WTC11 (cell line): ENCODE measurements at regions not wholly inside any gene's neighbourhood (a gene's known extent, or its start where the extent isn't known, plus 50 kb on each side); places are given as distances from the start of the nearest gene placed in this dataset.

Experiments used
- ATAC-seq: fragments of 200-7000 bp; cut with Tn5 transposase; 2 replicates; pipeline ENCODE4 v1.10.0; 2021; ENCODE audit warnings: mild to moderate bottlenecking, moderate library complexity
- CTCF ChIA-PET: fragments of 300-600 bp; sonication (Branson Sonifier 250); formaldehyde crosslinking; loops from one replicate; lab custom pipeline; 2021; ENCODE audit warnings: antibody characterized with exemption; lab: Charles Lee
- POLR2A ChIA-PET: fragments of 350-600 bp; sonication (Branson Sonifier 250); formaldehyde crosslinking; loops from one replicate; lab custom pipeline; 2021; ENCODE audit warnings: antibody characterized with exemption; lab: Charles Lee
- DNase-seq: peaks from one replicate; pipeline ENCODE4 v3.0.0; 2021; ENCODE audit warnings: low spot score
- H3K27ac Mint-ChIP-seq: 2 replicates; pipeline ENCODE4 v1.8.0; 2021; ENCODE audit warnings: mixed read lengths
- H3K27me3 Mint-ChIP-seq: 2 replicates; pipeline ENCODE4 v1.8.0; 2021; ENCODE audit warnings: low read depth, mild to moderate bottlenecking, moderate library complexity, mixed read lengths
- H3K36me3 Mint-ChIP-seq: 2 replicates; pipeline ENCODE4 v1.8.0; 2021; ENCODE audit warnings: mixed read lengths
- H3K4me1 Mint-ChIP-seq: 2 replicates; pipeline ENCODE4 v1.8.0; 2022; ENCODE audit warnings: mixed read lengths
- H3K4me3 Mint-ChIP-seq: 2 replicates; pipeline ENCODE4 v1.8.0; 2021; ENCODE audit warnings: mild to moderate bottlenecking, moderate library complexity, mixed read lengths
- H3K9me3 Mint-ChIP-seq: 2 replicates; pipeline ENCODE4 v1.8.0; 2021; ENCODE audit warnings: mixed read lengths
- E2F4 ChIP-seq: sonication (generic); formaldehyde crosslinking; IDR thresholded peaks from 2 replicates; pipeline ENCODE4 v1.8.1; 2022; ENCODE audit warnings: low read depth, mild to moderate bottlenecking, moderate library complexity, missing genetic modification reagents, borderline replicate concordance
- HMGXB4 ChIP-seq: sonication (generic); formaldehyde crosslinking; IDR thresholded peaks from 2 replicates; pipeline ENCODE4 v1.8.1; 2023; ENCODE audit warnings: mild to moderate bottlenecking, moderate library complexity, missing genetic modification reagents
- IRF2 ChIP-seq: sonication (generic); formaldehyde crosslinking; IDR thresholded peaks from 2 replicates; pipeline ENCODE4 v1.8.0; 2022; ENCODE audit warnings: low read depth, missing genetic modification reagents, borderline replicate concordance
- KAT7 ChIP-seq: sonication (generic); formaldehyde crosslinking; IDR thresholded peaks from 2 replicates; pipeline ENCODE4 v1.8.1; 2023; ENCODE audit warnings: missing genetic modification reagents, mild to moderate bottlenecking, borderline replicate concordance
- OVOL2 ChIP-seq: fragments of 250-450 bp; sonication (Bioruptor Pico); IDR thresholded peaks from 2 replicates; pipeline ENCODE4 v1.9.0; 2021; ENCODE audit warnings: mild to moderate bottlenecking, borderline replicate concordance
- PRDM15 ChIP-seq: sonication (generic); formaldehyde crosslinking; IDR thresholded peaks from 2 replicates; pipeline ENCODE4 v1.8.0; 2022; ENCODE audit warnings: missing genetic modification reagents
- USF2 ChIP-seq: sonication (generic); formaldehyde crosslinking; IDR thresholded peaks from 2 replicates; pipeline ENCODE4 v1.8.1; 2023; ENCODE audit warnings: mild to moderate bottlenecking, missing genetic modification reagents, moderate library complexity
- ZBTB21 ChIP-seq: sonication (generic); formaldehyde crosslinking; IDR thresholded peaks from 2 replicates; pipeline ENCODE4 v1.8.1; 2023; ENCODE audit warnings: mild to moderate bottlenecking, missing genetic modification reagents, borderline replicate concordance
- ZNF263 ChIP-seq: sonication (generic); formaldehyde crosslinking; IDR thresholded peaks from 2 replicates; pipeline ENCODE4 v1.8.1; 2022; ENCODE audit warnings: low read depth, mild to moderate bottlenecking, moderate library complexity, missing genetic modification reagents
- TF ChIP-seq, protein P1 (sequence below): sonication (generic); formaldehyde crosslinking; IDR thresholded peaks from 2 replicates; pipeline ENCODE4 v1.8.0; 2022; ENCODE audit warnings: mild to moderate bottlenecking, missing genetic modification reagents
- TF ChIP-seq, protein P2 (sequence below): sonication (generic); formaldehyde crosslinking; IDR thresholded peaks from 2 replicates; pipeline ENCODE4 v1.8.0; 2023; ENCODE audit warnings: missing genetic modification reagents

DNA sequence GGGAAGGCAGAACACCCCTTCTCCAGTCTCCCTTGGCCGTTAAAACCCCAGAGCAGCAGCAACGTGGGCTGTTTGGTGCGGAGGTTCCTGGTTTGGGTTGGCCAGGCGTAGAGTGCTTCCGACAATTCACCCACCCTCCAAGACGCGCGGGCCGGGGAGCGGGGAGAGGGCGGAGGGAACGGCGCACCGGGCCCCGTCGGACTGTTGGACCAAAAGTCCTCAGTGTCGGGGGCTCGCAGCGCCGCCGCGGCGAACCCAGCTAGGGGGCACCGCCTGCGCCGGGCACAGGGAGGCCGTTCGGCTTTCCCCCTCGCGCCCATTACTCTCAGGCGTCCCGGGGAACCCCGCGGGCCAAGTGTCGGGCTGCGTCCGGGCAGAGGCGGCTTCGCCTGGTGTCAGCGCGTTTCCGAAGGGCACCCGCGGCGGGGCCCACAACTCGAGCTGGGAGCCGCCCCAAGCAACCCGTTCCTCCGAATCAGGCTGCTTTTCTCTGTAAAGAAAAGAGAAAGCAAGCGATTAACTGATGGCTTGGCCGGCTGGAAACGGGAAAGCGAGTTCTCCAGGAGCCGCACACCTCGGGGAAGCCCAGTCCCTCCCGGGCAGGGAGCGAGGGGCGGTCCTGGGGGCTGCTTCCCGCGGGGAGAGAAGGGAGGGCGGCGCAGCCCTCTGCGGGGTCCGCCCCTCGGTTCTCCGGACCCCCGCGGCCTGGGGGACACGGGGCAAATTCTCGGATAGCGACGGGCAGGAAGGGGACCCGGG lies 145.5 kb downstream of the ERCC6L2 start (continued):
- TF ChIP-seq, protein P1, sequence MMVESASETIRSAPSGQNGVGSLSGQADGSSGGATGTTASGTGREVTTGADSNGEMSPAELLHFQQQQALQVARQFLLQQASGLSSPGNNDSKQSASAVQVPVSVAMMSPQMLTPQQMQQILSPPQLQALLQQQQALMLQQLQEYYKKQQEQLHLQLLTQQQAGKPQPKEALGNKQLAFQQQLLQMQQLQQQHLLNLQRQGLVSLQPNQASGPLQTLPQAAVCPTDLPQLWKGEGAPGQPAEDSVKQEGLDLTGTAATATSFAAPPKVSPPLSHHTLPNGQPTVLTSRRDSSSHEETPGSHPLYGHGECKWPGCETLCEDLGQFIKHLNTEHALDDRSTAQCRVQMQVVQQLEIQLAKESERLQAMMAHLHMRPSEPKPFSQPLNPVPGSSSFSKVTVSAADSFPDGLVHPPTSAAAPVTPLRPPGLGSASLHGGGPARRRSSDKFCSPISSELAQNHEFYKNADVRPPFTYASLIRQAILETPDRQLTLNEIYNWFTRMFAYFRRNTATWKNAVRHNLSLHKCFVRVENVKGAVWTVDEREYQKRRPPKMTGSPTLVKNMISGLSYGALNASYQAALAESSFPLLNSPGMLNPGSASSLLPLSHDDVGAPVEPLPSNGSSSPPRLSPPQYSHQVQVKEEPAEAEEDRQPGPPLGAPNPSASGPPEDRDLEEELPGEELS (CRISPR knock-in tag), result 0 out of 2 replicates have a peak, but pooled peaks have one; percentile 41
- TF ChIP-seq IRF2 (no peak), KAT7 (CRISPR knock-in tag) (peak; percentile 59; the same call in 1 of the 2 replicates), OVOL2 (CRISPR knock-in tag) (no peak), E2F4 (CRISPR knock-in tag) (no peak)

DNA sequence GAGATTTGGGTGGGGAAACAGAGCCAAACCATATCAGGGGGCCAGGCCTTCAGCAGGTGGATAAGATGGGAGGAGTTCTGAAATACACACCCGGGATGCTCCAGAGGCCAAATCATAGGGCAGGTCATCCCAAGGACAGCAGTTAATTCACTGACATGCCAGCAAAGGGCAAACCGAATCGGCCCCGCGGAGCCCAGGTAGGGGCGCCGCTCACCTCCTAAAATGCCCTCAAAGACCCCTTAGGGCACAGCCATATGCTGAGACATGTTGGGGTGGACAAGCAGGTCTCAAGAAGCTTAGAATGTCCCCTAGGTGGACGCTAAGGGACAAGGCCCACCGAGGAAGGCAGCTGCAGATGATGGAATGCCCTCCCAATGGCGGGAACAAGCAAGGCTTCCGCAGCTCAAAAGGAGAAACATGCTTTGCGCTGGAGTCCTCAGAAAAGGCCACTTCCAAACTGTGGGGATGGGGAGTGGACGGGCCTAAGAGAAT lies 144.9 kb downstream of the ERCC6L2 start:
- Mint-ChIP-seq H3K27ac (no peak overlapping the region), H3K27me3 (peaks cover 66% of the 10 kb centered on the region), H3K4me1 (peaks cover 13% of the 10 kb centered on the region), H3K36me3 (no peaks in the 10 kb centered on the region), H3K4me3 (peak overlapping the region; percentile 73), H3K9me3 (no peaks in the 10 kb centered on the region)
- ATAC-seq (no peak; the same call in 1 of the 2 replicates), DNase-seq (no peak)
- ChIA-PET CTCF (interaction anchor here (1.1 kb wide), 1 partner anchor 41 kb away, joined by 4 read pairs; no protein-coding TSS in a partner anchor), POLR2A (no interaction called here)
- TF ChIP-seq ZBTB21 (CRISPR knock-in tag) (no peak), ZNF263 (CRISPR knock-in tag) (no peak), IRF2 (no peak), PRDM15 (CRISPR knock-in tag) (no peak), HMGXB4 (CRISPR knock-in tag) (no peak), USF2 (CRISPR knock-in tag) (no peak)
- TF ChIP-seq, protein P2, sequence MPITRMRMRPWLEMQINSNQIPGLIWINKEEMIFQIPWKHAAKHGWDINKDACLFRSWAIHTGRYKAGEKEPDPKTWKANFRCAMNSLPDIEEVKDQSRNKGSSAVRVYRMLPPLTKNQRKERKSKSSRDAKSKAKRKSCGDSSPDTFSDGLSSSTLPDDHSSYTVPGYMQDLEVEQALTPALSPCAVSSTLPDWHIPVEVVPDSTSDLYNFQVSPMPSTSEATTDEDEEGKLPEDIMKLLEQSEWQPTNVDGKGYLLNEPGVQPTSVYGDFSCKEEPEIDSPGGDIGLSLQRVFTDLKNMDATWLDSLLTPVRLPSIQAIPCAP, result no peak
